Activated CD4-positive, alpha-beta T cell treated with anti-CD3 and anti-CD28 coated beads, Interleukin-10, Interleukin-2, amounts not matched to agents 100 ng/mL and 50 ng/mL, durations not matched to agents 16 hours and 8 hours (primary cell): ENCODE measurements at regions not wholly inside any gene's neighbourhood (a gene's known extent, or its start where the extent isn't known, plus 50 kb on each side); places are given as distances from the start of the nearest gene placed in this dataset.
A peak's percentile ranks its signal among the peaks of the same experiment; 100 is the strongest.
"Not testable (repeated sequence)": the region's sequence is repeated elsewhere in the genome, so short reads cannot be mapped to it uniquely, and the experiment has no call there.

Source experiments
- DNase-seq: peaks from one replicate; pipeline ENCODE4 v3.0.0-alpha.2; 2020

DNA sequence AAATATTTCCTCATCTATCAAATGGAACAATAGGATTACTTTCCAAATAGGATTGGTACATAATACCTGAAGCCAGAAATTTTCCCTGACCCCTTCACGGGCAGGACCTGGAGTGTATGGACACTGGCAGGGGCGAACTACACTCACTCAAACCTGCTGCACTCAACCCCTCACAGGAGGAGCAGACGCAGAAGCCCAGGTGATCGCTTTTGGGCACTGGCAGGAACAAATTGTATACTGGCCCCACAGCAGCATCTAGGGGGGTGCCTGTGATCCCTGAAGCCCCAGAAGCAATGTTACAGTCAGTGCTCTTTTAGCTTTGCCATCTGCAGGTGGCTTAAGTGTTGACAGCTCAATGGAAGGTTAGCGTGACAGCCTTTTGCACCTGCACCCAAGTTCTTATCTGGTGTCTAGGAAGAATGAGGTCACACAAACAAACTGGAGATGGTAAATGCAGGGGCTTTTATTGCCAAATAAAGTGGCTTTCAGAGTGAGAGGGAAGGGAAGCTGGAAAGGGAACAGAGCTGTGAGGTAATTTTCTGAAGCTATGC, 199.2 kb upstream of the NEGR1 start:
- DNase-seq = no peak

DNA sequence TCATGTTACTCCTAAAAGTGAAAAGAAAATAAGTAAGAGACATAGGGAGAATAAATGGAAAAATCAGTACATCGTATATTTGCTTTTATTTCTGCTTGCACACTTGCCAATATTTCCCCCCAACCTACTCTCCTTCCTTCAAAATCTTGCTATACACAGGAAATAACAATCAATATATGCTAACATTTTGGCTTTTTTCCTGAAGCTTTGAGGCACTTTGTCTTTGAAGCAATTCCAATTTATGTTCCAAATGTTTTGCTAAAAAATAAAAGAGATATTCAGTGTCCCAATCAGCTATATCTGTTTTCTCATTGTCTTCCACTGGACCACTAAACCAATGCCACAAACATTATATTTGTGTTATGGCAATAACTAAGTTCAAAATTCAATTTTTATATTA, 184.0 kb upstream of the NEGR1 start:
- DNase-seq = no peak

DNA sequence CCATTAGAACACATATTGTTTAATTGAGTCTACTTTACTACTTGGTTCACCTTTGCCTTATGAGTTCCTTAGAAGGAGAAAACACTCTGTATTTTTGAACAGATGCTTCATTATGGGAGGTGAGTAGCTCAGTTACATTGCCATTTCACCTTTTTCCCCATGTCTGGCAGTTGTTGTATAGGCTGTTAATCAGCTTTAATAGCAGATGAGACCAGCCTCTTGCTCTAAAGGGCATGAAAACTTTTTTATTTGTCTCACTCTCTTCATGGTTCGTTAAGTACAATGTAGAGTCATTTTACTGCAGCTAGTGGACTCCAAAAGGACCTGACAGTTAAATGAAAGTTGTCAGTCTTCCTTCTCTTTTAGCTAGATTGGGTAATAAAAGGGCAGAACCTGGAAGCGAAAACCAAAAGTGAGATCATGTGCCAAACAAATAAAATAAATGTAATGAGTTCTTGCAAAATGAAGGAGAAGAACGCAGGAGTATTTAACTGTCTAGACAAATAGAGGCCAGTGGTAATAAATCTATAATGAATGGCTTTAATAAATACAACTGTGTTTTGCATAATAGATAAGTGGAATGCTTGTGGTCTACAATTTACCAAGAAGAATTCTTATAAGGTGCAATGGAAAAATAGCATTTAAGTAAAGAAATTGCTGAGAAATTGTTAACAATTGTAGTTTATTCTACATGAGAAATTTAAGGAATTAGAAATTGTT, 180.0 kb upstream of the NEGR1 start:
- no peak for DNase-seq

DNA sequence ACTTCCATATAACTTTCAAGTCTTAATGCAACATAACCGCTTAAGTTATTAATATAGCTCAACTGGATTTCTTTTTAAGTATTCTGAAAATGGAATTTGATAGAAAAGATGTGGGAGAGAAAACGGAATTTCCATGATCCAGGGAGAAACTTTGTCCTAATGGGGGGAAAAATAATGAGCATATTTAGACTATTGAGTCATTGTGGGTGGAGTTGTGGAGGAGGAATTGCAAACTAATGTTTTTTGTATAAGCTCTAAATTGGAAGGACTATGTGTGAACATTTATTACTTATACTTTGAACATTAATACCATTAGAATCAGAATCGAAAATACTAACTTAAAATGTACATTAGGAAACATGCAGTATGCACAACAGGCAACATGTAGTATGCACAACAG, 159.9 kb upstream of the NEGR1 start:
- DNase-seq = no peak

DNA sequence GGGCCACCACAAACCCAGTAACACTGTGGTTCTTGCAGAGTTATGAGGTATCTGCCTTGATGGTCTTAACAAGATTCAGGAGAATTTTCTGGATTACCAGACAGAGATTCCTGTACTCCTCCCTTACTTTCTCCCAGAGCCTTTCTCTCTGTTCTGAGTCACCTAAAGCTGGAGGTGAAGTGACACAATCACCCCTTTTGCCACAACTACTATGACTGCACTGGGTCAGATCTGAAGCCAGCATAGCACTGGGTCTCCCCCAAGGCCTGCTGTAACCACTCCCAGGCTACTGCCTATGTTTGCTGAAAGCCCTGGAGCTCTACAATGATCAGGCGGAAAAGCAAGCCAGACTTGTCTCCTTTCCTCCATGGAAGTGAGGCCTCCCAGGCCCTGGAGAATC, 156.7 kb upstream of the NEGR1 start:
- no peak for DNase-seq

DNA sequence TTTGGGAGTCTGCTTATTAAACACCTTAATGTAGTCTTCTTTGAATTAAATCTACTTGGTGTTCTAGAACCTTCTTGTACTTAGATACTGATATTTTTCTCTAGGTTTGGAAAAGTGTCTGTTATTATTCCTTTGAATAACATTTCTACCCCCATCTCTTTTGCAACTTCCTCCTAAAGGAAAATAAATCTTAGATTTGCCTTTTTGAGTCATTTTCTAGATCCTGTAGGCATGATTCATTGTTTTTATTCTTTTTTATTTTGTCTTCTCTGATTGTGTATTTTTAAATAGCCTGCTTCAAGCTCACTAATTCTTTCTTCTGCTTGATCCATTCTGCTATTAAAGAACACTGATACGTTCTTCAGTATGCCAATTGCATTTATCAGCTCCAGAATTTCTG, 155.9 kb upstream of the NEGR1 start:
- no peak for DNase-seq

DNA sequence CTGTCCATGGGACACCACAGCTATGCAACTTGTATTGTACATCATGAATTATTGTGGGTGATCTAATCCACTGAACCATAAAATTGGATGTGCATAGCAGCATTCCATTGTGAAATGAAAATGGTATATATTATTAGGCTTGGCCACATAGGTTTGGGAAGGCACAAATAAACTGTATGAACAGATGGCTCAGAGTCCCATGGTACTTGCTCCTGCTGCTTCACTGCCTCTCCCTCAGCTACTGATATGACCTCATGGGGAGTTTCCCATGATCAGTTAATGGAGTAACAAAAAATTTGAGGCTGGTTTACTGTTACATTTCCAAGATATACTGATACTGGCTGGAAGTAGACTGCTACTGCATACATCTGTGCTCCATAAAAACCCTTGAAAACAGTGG, 152.7 kb upstream of the NEGR1 start:
- DNase-seq = no peak

DNA sequence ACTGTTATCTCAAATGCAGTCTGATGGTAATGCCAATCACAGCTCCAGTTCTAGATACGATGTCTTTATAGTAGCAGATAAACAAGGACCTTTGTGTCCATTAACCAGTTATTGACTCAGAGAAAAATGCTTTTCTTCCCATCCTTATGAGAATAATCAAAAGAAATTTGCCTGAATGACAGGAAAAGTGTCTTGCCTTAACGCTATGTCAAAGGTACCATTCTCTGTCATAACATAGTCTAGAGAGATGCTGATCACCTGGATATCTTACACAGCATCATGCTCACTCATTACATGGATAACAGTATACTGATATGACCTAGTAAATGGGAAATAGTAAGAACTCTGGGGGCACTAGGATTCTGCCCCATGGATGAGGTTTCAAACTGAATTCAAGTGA, 151.7 kb upstream of the NEGR1 start:
- no peak for DNase-seq

DNA sequence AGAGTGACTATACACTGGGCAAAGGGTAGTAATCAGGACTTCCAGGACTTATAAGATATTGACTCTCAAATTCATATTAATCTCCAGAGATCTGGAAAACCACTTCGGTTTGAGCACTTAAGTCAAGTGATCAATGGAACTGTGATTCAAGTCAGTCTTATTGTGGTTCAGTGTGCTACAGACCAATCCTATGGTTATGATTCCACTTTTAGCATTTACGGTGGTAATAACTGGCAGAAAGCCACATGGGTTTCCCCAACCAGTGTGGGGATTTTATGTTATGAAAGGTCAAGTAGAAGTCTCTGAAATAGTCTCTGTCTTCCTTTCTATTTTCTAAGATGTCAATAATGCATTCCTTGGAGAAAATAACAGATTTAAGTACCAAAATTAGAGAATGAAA, 151.3 kb upstream of the NEGR1 start:
- DNase-seq = no peak

DNA sequence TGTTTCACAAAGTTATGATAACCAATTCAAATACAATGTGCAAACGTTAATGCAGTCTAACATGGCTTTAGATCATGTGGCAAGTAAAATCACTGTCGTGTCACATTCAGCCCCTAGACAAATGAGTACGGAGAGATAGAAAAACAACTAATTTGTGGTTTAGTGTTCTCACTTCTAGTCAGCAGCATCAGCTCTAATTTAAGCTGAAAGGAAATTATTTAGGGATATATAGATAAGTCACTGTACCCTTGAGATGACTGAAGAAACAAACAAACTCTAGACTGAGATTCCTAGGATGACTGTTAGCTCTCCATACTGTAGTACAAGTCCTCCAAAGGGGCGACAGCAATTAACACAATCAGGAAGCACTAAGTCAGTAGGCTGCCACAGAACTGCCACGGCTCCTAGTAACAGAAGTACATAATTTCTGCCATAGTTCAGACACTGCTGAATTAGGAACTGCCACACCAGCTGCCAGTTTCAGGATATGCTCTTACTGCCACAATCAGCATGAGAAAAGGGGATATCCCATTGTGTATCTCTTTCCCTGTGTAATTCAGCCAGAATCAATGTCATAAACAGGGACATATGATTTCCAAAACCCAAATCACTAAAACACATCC, 150.4 kb upstream of the NEGR1 start:
- no peak for DNase-seq

DNA sequence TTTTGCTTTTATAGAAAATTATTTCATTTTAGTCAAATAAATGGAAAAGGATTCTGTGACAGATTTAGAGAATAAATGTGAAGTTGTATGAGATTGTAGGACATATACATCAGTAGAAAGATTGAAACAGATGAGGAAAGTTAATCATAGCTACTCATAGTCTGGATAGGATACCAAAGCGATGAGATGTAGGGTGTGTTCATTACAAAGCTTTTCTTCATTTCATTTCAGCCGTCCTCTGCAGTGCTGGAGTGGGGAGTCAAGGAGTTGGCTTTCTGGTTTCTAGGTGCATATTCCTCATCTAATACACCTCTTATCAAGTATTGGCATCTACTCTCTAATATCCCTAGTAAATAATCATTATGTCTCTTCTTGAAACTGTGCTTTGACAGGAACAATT, 149.5 kb upstream of the NEGR1 start:
- DNase-seq = no peak

DNA sequence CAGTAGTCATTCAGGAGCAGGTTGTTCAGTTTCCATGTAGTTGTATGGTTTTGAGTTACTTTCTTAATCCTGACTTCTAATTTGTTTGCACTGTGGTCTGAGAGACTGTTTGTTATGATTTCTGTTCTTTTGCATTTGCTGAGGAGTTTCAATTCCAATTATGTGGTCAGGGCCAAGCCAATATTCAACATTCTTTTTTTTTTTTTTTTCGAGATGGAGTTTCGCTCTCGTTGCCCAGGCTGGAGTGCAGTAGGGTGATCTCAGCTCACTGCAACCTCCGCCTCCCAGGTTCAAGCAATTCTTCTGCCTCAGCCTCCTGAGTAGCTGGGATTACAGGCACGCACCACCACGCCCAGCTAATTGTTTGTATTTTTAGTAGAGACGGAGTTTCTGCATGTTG, 145.9 kb upstream of the NEGR1 start:
- not testable (repeated sequence) for DNase-seq

DNA sequence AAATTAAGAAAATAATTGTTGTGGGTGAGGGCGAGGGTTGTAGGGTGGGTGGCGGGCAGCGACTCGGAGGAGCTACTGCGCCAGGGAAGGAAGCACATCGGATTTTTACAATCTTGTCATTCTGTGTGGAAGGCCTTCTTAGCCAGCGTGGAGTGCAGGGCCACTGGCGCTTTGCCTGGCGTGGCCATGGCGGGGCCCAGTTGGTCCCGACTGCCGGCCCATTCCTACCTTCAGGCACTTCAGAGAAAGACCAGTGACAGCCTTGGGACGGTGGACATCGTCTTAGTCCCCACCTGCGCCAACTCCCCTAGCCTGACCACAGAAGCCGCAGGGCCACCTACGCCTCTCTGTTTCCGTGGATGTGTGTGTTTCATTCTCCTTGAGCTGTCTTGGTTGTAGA, 136.9 kb upstream of the NEGR1 start:
- no peak for DNase-seq

DNA sequence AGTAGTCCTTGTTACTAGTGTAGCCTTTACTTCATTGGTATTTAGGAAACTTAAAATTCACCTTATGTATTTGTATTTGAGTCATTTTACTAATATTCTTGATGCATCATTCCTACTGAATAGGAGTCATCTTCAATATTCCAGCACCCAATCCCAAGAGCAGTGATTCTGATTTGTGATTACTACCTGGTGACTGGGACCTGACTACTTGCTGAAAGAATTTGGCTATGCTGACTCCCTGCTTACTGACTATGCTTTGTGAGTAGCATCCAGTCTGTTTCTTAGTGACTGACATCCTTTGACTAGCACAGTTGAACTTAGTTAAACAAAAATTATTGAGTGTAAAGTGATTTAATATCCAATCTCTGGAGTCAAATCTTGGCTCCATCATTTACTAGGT, 129.9 kb upstream of the NEGR1 start:
- DNase-seq = no peak

DNA sequence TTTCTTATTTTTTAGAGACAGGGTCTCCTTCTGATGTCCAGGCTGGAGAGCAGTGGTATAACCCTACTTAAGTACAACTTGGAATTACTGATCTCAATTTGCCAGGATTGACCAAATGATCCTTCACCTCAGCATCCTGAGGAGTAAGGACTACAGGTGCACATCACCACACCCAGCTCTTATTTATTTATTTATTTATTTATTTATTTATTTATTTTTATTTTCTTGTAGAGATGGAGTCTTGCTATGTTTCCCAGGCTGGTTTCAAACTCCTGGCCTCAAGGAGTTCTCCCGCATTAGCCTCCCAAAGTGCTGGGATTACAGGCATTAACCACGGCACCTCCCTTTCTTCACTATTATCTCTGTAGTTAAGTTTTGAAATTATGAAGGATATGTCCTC, 117.5 kb upstream of the NEGR1 start:
- no peak for DNase-seq

DNA sequence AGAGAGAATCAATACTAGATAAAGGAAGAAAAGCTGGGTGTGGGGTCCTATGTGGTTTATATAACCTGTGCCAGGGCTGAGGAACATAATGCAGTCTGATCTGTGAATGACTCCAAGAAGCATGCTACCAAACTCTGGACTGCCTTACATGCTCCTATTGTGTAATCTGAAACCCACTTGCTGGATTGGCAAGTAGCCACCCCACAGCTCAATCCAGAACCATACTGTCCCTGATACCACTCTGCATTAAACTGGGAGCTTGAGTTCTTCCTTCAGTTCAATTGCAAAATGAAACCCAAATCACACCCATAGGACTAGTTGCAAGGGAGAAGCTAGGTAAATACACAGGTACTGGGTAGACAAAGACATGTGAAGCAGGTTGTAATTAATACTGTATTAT, 115.4 kb upstream of the NEGR1 start:
- DNase-seq = no peak

DNA sequence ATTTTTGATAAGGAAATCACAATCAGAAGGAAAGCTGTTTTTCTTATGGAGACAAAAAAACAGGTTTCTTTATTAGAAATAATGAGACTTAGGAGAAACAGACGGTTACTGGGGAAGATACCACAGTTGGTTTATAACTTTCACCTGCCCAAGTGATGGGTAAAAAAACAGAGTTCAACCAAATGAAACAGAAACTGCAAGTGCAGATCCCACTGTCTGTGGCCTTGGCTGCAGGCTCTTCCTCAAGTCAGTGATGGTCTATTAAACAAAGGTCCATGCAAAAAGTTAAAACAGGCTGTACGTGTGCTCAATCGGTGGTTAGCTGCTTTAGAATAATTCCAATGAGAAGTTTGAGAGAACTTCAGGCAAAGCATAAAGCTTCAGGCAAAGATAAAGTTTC, 112.1 kb upstream of the NEGR1 start:
- DNase-seq = no peak

DNA sequence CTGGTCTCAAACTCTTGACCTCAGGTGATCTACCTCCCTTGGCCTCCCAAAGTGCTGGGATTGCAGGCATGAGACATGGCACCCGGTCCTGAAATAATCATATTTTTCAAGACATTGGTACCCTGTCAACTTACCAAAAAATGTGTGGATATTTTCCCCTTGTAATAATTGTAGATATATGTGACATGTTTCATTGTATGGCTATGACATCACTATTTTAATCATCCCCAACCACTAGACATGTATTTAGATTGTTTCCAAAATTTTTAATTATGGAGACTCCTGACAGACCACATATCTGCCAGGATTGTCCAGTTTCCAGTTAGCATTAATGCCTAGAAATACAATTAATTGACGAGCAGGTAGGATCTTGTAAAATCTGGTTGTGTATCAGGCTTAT, 96.7 kb upstream of the NEGR1 start:
- DNase-seq = no peak

DNA sequence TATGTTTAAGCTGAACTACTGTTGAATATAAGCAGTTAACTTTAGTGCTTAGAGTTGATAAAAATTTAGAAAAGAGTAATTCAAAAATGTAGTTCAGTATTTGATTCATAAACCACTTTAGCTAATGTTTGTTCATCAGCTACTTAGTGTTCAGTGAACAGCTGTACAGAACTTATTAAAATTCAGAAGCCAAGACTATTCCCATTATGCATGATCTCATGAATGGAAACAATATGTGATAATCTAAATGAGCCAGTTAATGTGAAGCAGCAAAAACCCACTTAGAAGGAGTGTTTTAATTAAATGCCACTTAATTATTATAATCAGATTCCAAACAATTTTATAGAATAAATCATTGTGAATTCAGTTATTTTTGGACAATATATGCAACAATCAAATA, 92.9 kb upstream of the NEGR1 start:
- DNase-seq = no peak

DNA sequence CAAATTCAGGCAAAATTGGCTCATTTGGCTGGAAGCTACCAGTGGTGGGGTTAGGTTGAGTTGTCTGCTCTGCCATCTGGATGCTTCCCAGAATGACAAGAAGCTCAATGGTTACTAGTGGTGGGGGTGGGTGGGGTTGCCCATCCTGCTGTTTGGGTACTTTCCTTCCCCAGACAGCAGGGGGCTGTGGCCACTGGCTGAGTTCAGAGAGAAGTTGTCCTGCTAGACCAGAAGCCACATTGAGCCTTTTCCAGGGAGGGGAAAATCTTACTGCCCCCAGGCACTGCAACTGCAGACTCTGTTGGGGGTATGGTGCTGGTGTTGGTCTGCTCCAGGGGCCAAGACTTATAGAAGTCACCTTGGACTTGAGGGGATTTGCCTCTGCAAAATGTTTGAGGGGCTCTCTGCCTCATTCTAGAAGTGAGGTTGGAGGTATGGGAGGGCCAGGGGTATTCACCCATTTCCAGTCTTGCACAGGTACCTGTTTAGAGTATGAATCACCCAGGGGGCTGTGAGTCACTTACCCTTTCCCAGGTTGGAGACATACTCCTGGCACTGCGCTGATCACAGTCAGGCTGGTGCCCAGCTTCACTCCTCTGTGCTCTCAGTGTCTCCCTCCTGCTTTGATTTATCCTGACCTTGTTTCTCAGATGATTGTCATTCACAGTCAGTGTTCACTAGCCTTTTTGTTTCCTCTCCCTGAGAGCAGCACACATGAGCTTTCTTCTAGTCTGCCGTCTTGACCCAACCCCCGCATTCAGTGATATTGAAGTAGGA, 89.1 kb upstream of the NEGR1 start:
- DNase-seq = no peak

DNA sequence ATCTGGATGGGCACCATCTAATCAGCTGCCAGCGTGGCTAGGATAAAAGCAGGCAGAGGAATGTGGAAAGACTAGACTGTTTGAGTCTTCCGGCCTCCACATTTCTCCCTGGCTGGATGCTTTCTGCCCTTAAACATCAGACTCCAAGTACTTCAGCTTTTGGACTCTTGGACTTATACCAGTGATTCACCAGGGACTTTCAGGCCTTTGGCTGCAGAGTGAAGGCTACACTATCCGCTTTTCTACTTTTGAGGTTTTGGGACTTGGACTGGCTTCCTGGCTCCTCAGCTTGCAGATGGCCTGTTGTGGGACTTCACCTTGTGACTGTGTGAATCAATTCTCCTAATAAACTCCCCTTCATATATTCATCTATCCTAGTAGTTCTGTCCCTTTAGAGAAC, 88.5 kb upstream of the NEGR1 start:
- not testable (repeated sequence) for DNase-seq

DNA sequence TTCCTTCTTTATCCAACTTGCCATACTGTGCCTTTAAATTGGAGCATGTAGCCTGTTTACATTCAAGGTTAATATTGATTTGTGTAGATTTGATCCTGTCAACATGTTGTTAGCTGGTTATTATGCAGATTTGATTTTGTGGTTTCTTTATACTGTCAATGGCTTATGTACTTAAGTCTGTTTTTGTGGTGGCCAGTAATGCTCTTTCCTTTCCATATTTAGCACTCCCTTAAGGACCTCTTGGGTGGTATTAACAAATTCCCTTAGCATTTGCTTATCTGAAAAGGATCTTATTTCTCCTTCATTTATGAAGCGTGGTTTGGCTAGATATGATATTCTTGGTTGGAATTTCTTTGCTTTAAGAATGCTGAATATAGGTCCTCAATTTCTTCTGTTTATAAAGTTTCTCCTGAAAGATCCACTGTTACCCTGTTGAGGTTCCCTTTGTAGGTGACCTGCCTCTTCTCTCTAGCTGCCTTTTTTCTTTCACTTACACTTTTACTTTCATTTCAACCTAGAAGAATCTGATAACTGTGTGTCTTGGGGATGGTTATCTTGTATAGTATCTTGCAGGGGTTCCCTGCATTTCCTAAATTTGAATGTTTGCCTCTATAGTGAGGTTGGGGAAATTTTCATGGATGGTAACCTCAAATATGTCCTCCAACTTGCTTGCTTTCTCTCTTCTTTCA, 86.9 kb upstream of the NEGR1 start:
- no peak for DNase-seq

DNA sequence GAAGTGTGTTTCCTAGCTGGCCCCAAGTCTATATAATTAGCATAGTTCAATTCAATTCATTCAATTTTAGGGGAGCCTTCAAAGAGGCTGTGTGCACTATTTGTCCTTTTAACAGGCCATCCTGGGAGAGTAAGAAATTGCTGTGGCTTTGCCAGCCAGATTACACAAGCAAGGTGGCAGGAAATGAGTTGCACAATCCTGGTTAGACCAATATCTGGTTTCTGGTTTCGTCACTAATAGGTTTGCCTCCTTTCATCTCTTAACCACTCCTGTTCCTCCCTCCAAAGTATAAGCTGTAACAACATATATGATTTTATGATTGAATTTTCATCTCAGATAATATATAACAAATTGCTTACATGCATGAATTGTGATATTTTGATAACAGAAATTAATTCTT, 84.1 kb upstream of the NEGR1 start:
- DNase-seq = peak; percentile 23

DNA sequence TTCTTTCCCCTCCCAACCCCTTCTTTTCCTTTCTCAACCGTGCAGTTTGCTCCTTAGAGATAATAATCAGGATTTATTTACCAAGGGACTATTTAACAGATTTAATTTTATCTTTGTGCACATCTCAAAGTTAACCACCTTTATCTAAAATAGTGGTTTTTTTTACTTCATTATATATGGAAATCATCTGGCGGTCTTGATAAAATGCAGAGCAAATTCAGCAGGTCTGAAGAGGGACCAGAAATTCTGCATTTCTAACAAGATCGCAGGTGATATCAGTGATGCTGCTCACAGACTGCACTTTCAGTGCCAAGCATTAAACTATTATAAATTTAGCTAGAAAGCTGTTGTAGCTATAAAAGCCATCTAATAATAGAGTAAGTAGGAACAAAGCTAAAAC, 83.4 kb upstream of the NEGR1 start:
- DNase-seq = no peak
